GM19025 (cell line): ENCODE measurements at regions not wholly inside any gene's neighbourhood (a gene's known extent, or its start where the extent isn't known, plus 50 kb on each side); places are given as distances from the start of the nearest gene placed in this dataset.

ENCODE experiments used
- ATAC-seq: cut with Tn5 transposase; IDR thresholded peaks from one replicate; pipeline ENCODE4 v1.9.1; 2021; ENCODE audit warnings: mild to moderate bottlenecking, low read depth, moderate library complexity; ENCODE audit not compliant: unreplicated experiment

GRCh38 chr3:24594161-24594560 is 99.5 kb upstream of the THRB start:
- no peak for ATAC-seq

- no peak for ATAC-seq
These were observed 101.1 kb upstream of the THRB start for GRCh38 chr3:24595796-24596195.

GRCh38 chr3:24596626-24597025 is 102.0 kb upstream of the THRB start:
- no peak for ATAC-seq

GRCh38 chr3:24598695-24599470 is 104.2 kb upstream of the THRB start:
- no peak for ATAC-seq

GRCh38 chr3:24601066-24601939 is 106.7 kb upstream of the THRB start:
- no peak for ATAC-seq

GRCh38 chr3:24604215-24604614 is 109.6 kb upstream of the THRB start:
- ATAC-seq = no peak

GRCh38 chr3:24605511-24606028 is 110.9 kb upstream of the THRB start:
- no peak for ATAC-seq

- ATAC-seq = no peak
These were observed 112.6 kb upstream of the THRB start for GRCh38 chr3:24607281-24607680.

- no peak for ATAC-seq
These were observed 114.2 kb upstream of the THRB start for GRCh38 chr3:24608701-24609390.

- ATAC-seq = no peak
These were observed 119.7 kb upstream of the THRB start for GRCh38 chr3:24614359-24614758.

GRCh38 chr3:24615177-24615576 is 120.5 kb upstream of the THRB start:
- ATAC-seq = no peak

- no peak for ATAC-seq
These were observed 121.6 kb upstream of the THRB start for GRCh38 chr3:24616110-24616829.

GRCh38 chr3:24622138-24622537 is 127.5 kb upstream of the THRB start:
- no peak for ATAC-seq

GRCh38 chr3:24622696-24623225 is 128.1 kb upstream of the THRB start:
- ATAC-seq = no peak

GRCh38 chr3:24623657-24624056 is 129.0 kb upstream of the THRB start:
- no peak for ATAC-seq

- ATAC-seq = no peak
These were observed 130.5 kb upstream of the THRB start for GRCh38 chr3:24624938-24625681.

GRCh38 chr3:24628523-24629258 is 134.0 kb upstream of the THRB start:
- ATAC-seq = no peak

GRCh38 chr3:24631481-24631880 is 136.8 kb upstream of the THRB start:
- no peak for ATAC-seq

GRCh38 chr3:24639061-24639460 is 144.4 kb upstream of the THRB start:
- no peak for ATAC-seq
